K562 (cell line): ENCODE measurements at regions not wholly inside any gene's neighbourhood (a gene's known extent, or its start where the extent isn't known, plus 50 kb on each side); places are given as distances from the start of the nearest gene placed in this dataset.
"Not testable (repeated sequence)": the region's sequence is repeated elsewhere in the genome, so short reads cannot be mapped to it uniquely, and the experiment has no call there.

Experiments used
- ATAC-seq: fragments of 200-7000 bp; cut with Tn5 transposase; 3 replicates; pipeline ENCODE4 v1.9.1; 2020; ENCODE audit warnings: moderate library complexity
- BruUV-seq: library from RNA; stranded (reverse); fragments of 400-500 nt; replicated peaks from 2 replicates; lab custom pipeline; 2021; lab: Mats Ljungman, UMichigan
- CTCF ChIA-PET: fragments of 300-600 bp; formaldehyde crosslinking; extraction: SDS; loops from one replicate; lab custom pipeline; 2021; ENCODE audit warnings: low intra/inter-chr PET ratio; lab: Yijun Ruan, JAX
- POLR2A ChIA-PET: fragments of 300-600, 350-650 bp; sonication (Branson Sonifier 250); formaldehyde crosslinking; extraction: SDS; loops from one replicate; lab custom pipeline; 2021; ENCODE audit warnings: antibody characterized with exemption, inconsistent platforms; lab: Yijun Ruan, JAX
- DNase-seq, 4 experiments: peaks; one replicate each; pipeline versions ENCODE4 v3.0.0 to v3.0.0-alpha.2; 2011 to 2018; ENCODE audit warnings: low spot score in 3 of 4, mixed read lengths in 3 of 4; ENCODE audit errors: extremely low read depth in 1 of 4
- FAIRE-seq: peaks from 2 replicates; lab custom pipeline; 2011; peaks lifted over from hg19 to GRCh38; lab: Jason Lieb, UNC
- H2AFZ ChIP-seq: 2 replicates; pipeline ENCODE4 v1.6.0; 2011; ENCODE audit warnings: low read depth, low read length, control low read depth, inconsistent platforms
- H3K27ac ChIP-seq: fragments of 200-600 bp; 3 replicates; pipeline ENCODE4 v1.8.0; 2011; ENCODE audit warnings: low read depth, mild to moderate bottlenecking, control low read depth, inconsistent platforms, low read length, moderate library complexity, mixed read lengths; ENCODE audit errors: extremely low read depth
- H3K27me3 ChIP-seq, 2 experiments: fragments of 300-600 bp in 1 of 2; 2 replicates in 1 of 2; 3 replicates in 1 of 2; pipeline versions ENCODE4 v1.6.0 to v1.8.0; 2011; ENCODE audit warnings: inconsistent platforms in 2 of 2, low read length in 2 of 2, mild to moderate bottlenecking in 1 of 2, mixed read lengths in 1 of 2, moderate library complexity in 1 of 2; ENCODE audit not compliant: control insufficient read depth in 2 of 2, insufficient read depth in 2 of 2
- H3K36me3 ChIP-seq: fragments of 300-600 bp; 3 replicates; pipeline ENCODE4 v1.8.0; 2011; ENCODE audit warnings: mild to moderate bottlenecking, low read length, inconsistent platforms; ENCODE audit not compliant: control insufficient read depth, insufficient read depth
- H3K4me1 ChIP-seq, 2 experiments: fragments of 200-600 bp in 1 of 2; replicated peaks in 1 of 2; 2 replicates in 1 of 2; 3 replicates in 1 of 2; pipeline versions ENCODE4 v1.5.1 to v1.8.0; 2011; ENCODE audit warnings: inconsistent platforms in 2 of 2, low read length in 2 of 2, mild to moderate bottlenecking in 1 of 2, mixed read lengths in 1 of 2, moderate library complexity in 1 of 2; ENCODE audit not compliant: control insufficient read depth in 2 of 2, insufficient read depth in 2 of 2
- H3K4me2 ChIP-seq: 2 replicates; pipeline ENCODE4 v1.6.1; 2011; ENCODE audit warnings: low read length, control low read depth, inconsistent platforms, mixed read lengths; ENCODE audit not compliant: insufficient read depth
- H3K4me3 ChIP-seq: fragments of 200-600 bp; sonication (generic), shearing (Covaris generic); 2 replicates; pipeline ENCODE4 v1.5.1; 2016; ENCODE audit warnings: control low read depth, inconsistent platforms
- H3K79me2 ChIP-seq: fragments of 200-600 bp; 3 replicates; pipeline ENCODE4 v1.8.0; 2011; ENCODE audit warnings: low read length, inconsistent platforms; ENCODE audit not compliant: control insufficient read depth, insufficient read depth
- H3K9ac ChIP-seq, 2 experiments: 2 replicates each; pipeline versions ENCODE4 v1.6.0 to v1.6.1; 2011; ENCODE audit warnings: low read depth in 2 of 2, low read length in 2 of 2, control low read depth in 1 of 2, inconsistent platforms in 1 of 2, mild to moderate bottlenecking in 1 of 2, mixed read lengths in 1 of 2; ENCODE audit not compliant: insufficient read depth in 1 of 2
- H3K9me1 ChIP-seq: one replicate; pipeline ENCODE4 v1.6.0; 2011; ENCODE audit warnings: inconsistent platforms, mild to moderate bottlenecking, low read length, moderate library complexity; ENCODE audit not compliant: control insufficient read depth, insufficient read depth
- H3K9me3 ChIP-seq: replicated peaks from 2 replicates; pipeline ENCODE4 v1.5.1; 2011; ENCODE audit warnings: low read depth, low read length, inconsistent platforms; ENCODE audit not compliant: control insufficient read depth, insufficient read depth
- H4K20me1 ChIP-seq: replicated peaks from 2 replicates; pipeline ENCODE4 v1.6.1; 2011; ENCODE audit warnings: low read length, inconsistent platforms, mixed read lengths; ENCODE audit not compliant: control insufficient read depth, insufficient read depth
- BHLHE40 ChIP-seq: IDR thresholded peaks from 2 replicates; pipeline ENCODE4 v1.6.1; 2011; ENCODE audit warnings: low read length, improper control_type of control experiment
- CBX8 ChIP-seq: fragments of 200-600 bp; sonication (generic); IDR thresholded peaks from 2 replicates; pipeline ENCODE4 v1.6.1; 2012; ENCODE audit warnings: borderline replicate concordance, mixed run types, low read depth, mild to moderate bottlenecking, moderate library complexity, mixed read lengths, low read length, control low read depth, inconsistent platforms; ENCODE audit not compliant: poor library complexity, severe bottlenecking; ENCODE audit errors: extremely low read depth
- MAFF ChIP-seq: IDR thresholded peaks from 2 replicates; pipeline ENCODE4 v1.6.1; 2012; ENCODE audit warnings: low read length, improper control_type of control experiment
- MAFK ChIP-seq: IDR thresholded peaks from 2 replicates; pipeline ENCODE4 v1.6.1; 2011; ENCODE audit warnings: low read length, improper control_type of control experiment
- STAT5B ChIP-seq: fragments of 250-450 bp; sonication (Bioruptor Pico); IDR thresholded peaks from 2 replicates; pipeline ENCODE4 v1.8.0; 2021; ENCODE audit warnings: mild to moderate bottlenecking, inconsistent platforms
- ZNF311 ChIP-seq: fragments of 250-450 bp; sonication (Bioruptor Pico); IDR thresholded peaks from 2 replicates; pipeline ENCODE4 v1.4.0; 2020; ENCODE audit warnings: mild to moderate bottlenecking, moderate library complexity
- ZNF316 ChIP-seq: fragments of 450-650 bp; IDR thresholded peaks from 2 replicates; pipeline ENCODE4 v1.6.1; 2016
- WGBS: fragments of 100-300 bp; shearing (Covaris generic); methylation state at CpG from one replicate; pipeline ENCODE4 v1.1.6; 2016; ENCODE audit warnings: low coverage, mixed read lengths; ENCODE audit not compliant: insufficient coverage; ENCODE audit errors: missing lambda C conversion rate; 5-methylcytosine and 5-hydroxymethylcytosine counted together
- in situ Hi-C: fragments of 300-500 bp; cut with MboI; formaldehyde crosslinking; loops from 4 replicates; pipeline ENCODE4 v1.15.0; 2018; ENCODE audit warnings: inconsistent platforms, mixed read lengths
- intact Hi-C: fragments of 100-400 bp; cut with micrococcal nuclease; formaldehyde crosslinking; loops from 2 replicates; pipeline ENCODE4 v1.14.2; 2022
- TF ChIP-seq, protein P1 (sequence below): fragments of 250-450 bp; sonication (Bioruptor Pico); IDR thresholded peaks from 2 replicates; pipeline ENCODE4 v1.5.0; 2021

DNA sequence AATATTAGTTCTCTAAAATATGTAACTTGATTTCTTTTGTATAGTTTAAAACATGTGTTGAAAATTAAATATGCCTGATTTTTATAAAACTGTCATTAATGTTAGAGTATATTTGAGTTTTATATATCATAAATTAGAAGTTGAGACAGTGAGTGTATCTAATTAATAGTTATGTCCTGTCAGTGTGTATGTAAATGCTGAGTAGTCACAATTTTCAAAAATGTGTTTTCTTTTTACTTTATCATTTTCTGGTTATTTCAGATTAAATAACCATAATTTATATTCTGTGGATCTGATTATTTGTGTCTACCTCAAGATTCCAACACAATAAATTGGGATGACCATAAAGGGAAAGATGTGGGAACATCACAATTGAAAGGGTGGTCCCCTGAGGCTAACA lies 82.7 kb upstream of the CXXC4 start:
- no TSS peak for BruUV-seq
- no peaks in the 10 kb centered on the region for H3K27me3 ChIP-seq
- in situ Hi-C loops (no loop called here), intact Hi-C loops (no loop called here)
- TF ChIP-seq, protein P1, sequence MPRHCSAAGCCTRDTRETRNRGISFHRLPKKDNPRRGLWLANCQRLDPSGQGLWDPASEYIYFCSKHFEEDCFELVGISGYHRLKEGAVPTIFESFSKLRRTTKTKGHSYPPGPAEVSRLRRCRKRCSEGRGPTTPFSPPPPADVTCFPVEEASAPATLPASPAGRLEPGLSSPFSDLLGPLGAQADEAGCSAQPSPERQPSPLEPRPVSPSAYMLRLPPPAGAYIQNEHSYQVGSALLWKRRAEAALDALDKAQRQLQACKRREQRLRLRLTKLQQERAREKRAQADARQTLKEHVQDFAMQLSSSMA (CRISPR knock-in tag) = no peak
- TF ChIP-seq ZNF316 (peak; percentile 80), MAFK (peak; percentile 23; the same call in 1 of the 2 replicates), STAT5B (CRISPR knock-in tag) (no peak), BHLHE40 (no peak), CBX8 (no peak), ZNF311 (no peak), MAFF (peak; percentile 21; the same call in 1 of the 2 replicates)
- no peaks in the 10 kb centered on the region for H3K4me1 ChIP-seq
- H3K4me3 ChIP-seq = no peak overlapping the region
- H2AFZ ChIP-seq = no peak overlapping the region
- no peak overlapping the region for H3K9ac ChIP-seq
- CTCF ChIA-PET = no interaction called here
- H3K9me1 ChIP-seq = no peaks in the 10 kb centered on the region
- FAIRE-seq (no peak), ATAC-seq (no peak), DNase-seq (no peak)
- H3K79me2 ChIP-seq = no peaks in the 10 kb centered on the region
- H3K36me3 ChIP-seq = no peaks in the 10 kb centered on the region
- no peak overlapping the region for H3K27ac ChIP-seq
- no peak overlapping the region for H3K4me2 ChIP-seq
- no peaks in the 10 kb centered on the region for H4K20me1 ChIP-seq
- POLR2A ChIA-PET = no interaction called here
- no peaks in the 10 kb centered on the region for H3K9me3 ChIP-seq

DNA sequence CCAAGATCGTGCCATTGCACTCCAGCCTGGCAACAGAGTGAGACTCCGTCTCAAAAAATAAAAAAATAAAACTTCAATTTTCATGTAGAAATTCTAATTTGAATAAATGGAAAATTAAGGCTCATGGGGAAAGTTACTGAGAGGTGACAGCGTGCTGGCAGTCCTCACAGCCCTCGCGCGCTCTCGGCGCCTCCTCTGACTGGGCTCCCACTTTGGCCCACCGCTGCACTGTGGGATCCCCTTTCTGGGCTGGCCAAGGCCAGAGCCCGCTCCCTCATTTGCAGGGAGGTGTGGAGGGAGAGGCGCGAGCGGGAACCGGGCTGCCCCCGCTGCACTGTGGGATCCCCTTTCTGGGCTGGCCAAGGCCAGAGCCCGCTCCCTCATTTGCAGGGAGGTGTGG lies 86.8 kb upstream of the CXXC4 start:
- WGBS = 5% methylated on average over 9 of the region's 16 CpGs
- H3K9ac ChIP-seq, H3K27me3 ChIP-seq, BruUV-seq, ATAC-seq, in situ Hi-C loops, H3K79me2 ChIP-seq, H3K27ac ChIP-seq, H3K9me3 ChIP-seq, FAIRE-seq, intact Hi-C loops, DNase-seq, H3K36me3 ChIP-seq, POLR2A ChIA-PET, H3K4me1 ChIP-seq, H2AFZ ChIP-seq, H3K9me1 ChIP-seq, CTCF ChIA-PET, H4K20me1 ChIP-seq, H3K4me3 ChIP-seq, H3K4me2 ChIP-seq: not testable (repeated sequence)

- H3K9me1 ChIP-seq, H3K27me3 ChIP-seq, DNase-seq, POLR2A ChIA-PET, H3K4me1 ChIP-seq, H3K9me3 ChIP-seq, ATAC-seq, H3K4me2 ChIP-seq, H3K9ac ChIP-seq, H2AFZ ChIP-seq, BruUV-seq, intact Hi-C loops, H3K36me3 ChIP-seq, H3K4me3 ChIP-seq, CTCF ChIA-PET, H3K79me2 ChIP-seq, H4K20me1 ChIP-seq, H3K27ac ChIP-seq, FAIRE-seq, in situ Hi-C loops: not testable (repeated sequence)
- 6% methylated on average over 7 of the region's 27 CpGs for WGBS
Measured at GRCh38 chr4:104582056-104582455, 87.4 kb upstream of the CXXC4 start.
